Activated CD4-positive, CD25-positive, alpha-beta regulatory T cell treated with anti-CD3 and anti-CD28 coated beads, Interleukin-2, amount 50 U/mL, for 24 hours (primary cell): ENCODE measurements at regions not wholly inside any gene's neighbourhood (a gene's known extent, or its start where the extent isn't known, plus 50 kb on each side); places are given as distances from the start of the nearest gene placed in this dataset.
"Not testable (repeated sequence)": the region's sequence is repeated elsewhere in the genome, so short reads cannot be mapped to it uniquely, and the experiment has no call there.

Experiments
- ATAC-seq, 2 donors: fragments of 150-1000 bp; cut with Tn5 transposase; one replicate each; pipeline ENCODE4 v1.10.0; 2021; ENCODE audit warnings: mild to moderate bottlenecking in 1 of 2, moderate library complexity in 1 of 2

GRCh38 chr2:143946436-143947391, 573.2 kb downstream of the ZEB2 start:
- ATAC-seq = no peak

GRCh38 chr2:143942486-143942885, 577.4 kb downstream of the ZEB2 start:
- ATAC-seq = no peak

- ATAC-seq = no peak
Measured at GRCh38 chr2:143940720-143941119, 579.2 kb downstream of the ZEB2 start.

- no peak for ATAC-seq
Measured at GRCh38 chr2:143939626-143940330, 580.1 kb downstream of the ZEB2 start.

GRCh38 chr2:143937723-143938350, 582.1 kb downstream of the ZEB2 start:
- no peak for ATAC-seq

GRCh38 chr2:143936848-143937722, 582.8 kb downstream of the ZEB2 start:
- peak; percentile 43 to 44 for ATAC-seq

- no peak for ATAC-seq
Measured at GRCh38 chr2:143936538-143936847, 583.4 kb downstream of the ZEB2 start.

- no peak for ATAC-seq
Measured at GRCh38 chr2:143935482-143935752, 584.5 kb downstream of the ZEB2 start.

GRCh38 chr2:143934626-143935481, 585.1 kb downstream of the ZEB2 start:
- ATAC-seq = no peak

- ATAC-seq = no peak
Measured at GRCh38 chr2:143933946-143934569, 585.9 kb downstream of the ZEB2 start.

- ATAC-seq = no peak
Measured at GRCh38 chr2:143930891-143931290, 589.0 kb downstream of the ZEB2 start.

GRCh38 chr2:143928613-143929012, 591.3 kb downstream of the ZEB2 start:
- ATAC-seq = no peak

- ATAC-seq = no peak
Measured at GRCh38 chr2:143928184-143928583, 591.7 kb downstream of the ZEB2 start.

GRCh38 chr2:143926736-143927135, 593.2 kb downstream of the ZEB2 start:
- ATAC-seq = no peak

- not testable (repeated sequence) for ATAC-seq
Measured at GRCh38 chr2:143922261-143922830, 597.6 kb downstream of the ZEB2 start.

GRCh38 chr2:143918465-143918989, 601.4 kb downstream of the ZEB2 start:
- ATAC-seq = no peak

GRCh38 chr2:143916781-143917180, 603.1 kb downstream of the ZEB2 start:
- no peak for ATAC-seq

GRCh38 chr2:143909577-143910353, 610.2 kb downstream of the ZEB2 start:
- no peak for ATAC-seq

GRCh38 chr2:143908843-143909242, 611.1 kb downstream of the ZEB2 start:
- ATAC-seq = no peak

GRCh38 chr2:143907801-143908200, 612.1 kb downstream of the ZEB2 start:
- no peak for ATAC-seq
